Body of pancreas (tissue), 4 donors: ENCODE measurements at regions not wholly inside any gene's neighbourhood (a gene's known extent, or its start where the extent isn't known, plus 50 kb on each side); places are given as distances from the start of the nearest gene placed in this dataset.

Experiments
- CTCF ChIP-seq, 7 experiments: fragments of 450-650 bp in 4 of 7; fragments of 200-600 bp in 3 of 7; sonication (generic) in 3 of 7; IDR thresholded peaks; one replicate each; pipeline ENCODE4 v1.5.1; 2016 to 2019; ENCODE audit warnings: antibody characterized with exemption in 7 of 7
- POLR2A ChIP-seq, 3 donors: fragments of 450-650 bp; IDR thresholded peaks; one replicate each; pipeline ENCODE4 v1.6.1; 2016; ENCODE audit warnings: antibody characterized with exemption in 3 of 3, mild to moderate bottlenecking in 2 of 3

- no peak for TF ChIP-seq CTCF (IDR thresholded peaks at IDR 0.05)
- TF ChIP-seq POLR2A (IDR thresholded peaks at IDR 0.05): no peak
Observed at GRCh38 chr2:6353669-6354068, 512.0 kb downstream of the CMPK2 start.
